Osteoblast (primary cell): ENCODE measurements at regions not wholly inside any gene's neighbourhood (a gene's known extent, or its start where the extent isn't known, plus 50 kb on each side); places are given as distances from the start of the nearest gene placed in this dataset.

Experiments
- DNase-seq: peaks from one replicate; pipeline ENCODE4 v3.0.0; 2011; ENCODE audit warnings: low spot score, mixed read lengths; ENCODE audit not compliant: insufficient read length; ENCODE audit errors: missing footprints
- H2AFZ ChIP-seq: 2 replicates; pipeline ENCODE4 v1.6.0; 2011; ENCODE audit warnings: mild to moderate bottlenecking, low read length
- H3K27ac ChIP-seq: 2 replicates; pipeline ENCODE4 v1.5.1; 2011; ENCODE audit warnings: mild to moderate bottlenecking, low read depth, low read length, moderate library complexity
- H3K27me3 ChIP-seq: 2 replicates; pipeline ENCODE4 v1.6.0; 2012; ENCODE audit warnings: mild to moderate bottlenecking, control low read depth, inconsistent platforms, low read length, moderate library complexity; ENCODE audit not compliant: insufficient read depth
- H3K36me3 ChIP-seq: 2 replicates; pipeline ENCODE4 v1.5.1; 2011; ENCODE audit warnings: mild to moderate bottlenecking, low read length, control low read depth, moderate library complexity; ENCODE audit not compliant: insufficient read depth
- H3K4me1 ChIP-seq: 2 replicates; pipeline ENCODE4 v1.5.1; 2011; ENCODE audit warnings: mild to moderate bottlenecking, low read length, control low read depth, moderate library complexity; ENCODE audit not compliant: insufficient read depth
- H3K4me2 ChIP-seq: 2 replicates; pipeline ENCODE4 v1.6.0; 2011; ENCODE audit warnings: mild to moderate bottlenecking, low read length; ENCODE audit not compliant: insufficient read depth
- H3K4me3 ChIP-seq: fragments of 200-600 bp; sonication (generic); 3 replicates; pipeline ENCODE4 v1.5.1; 2012; ENCODE audit warnings: mild to moderate bottlenecking, low read length, inconsistent platforms; ENCODE audit not compliant: insufficient read depth
- H3K79me2 ChIP-seq: 2 replicates; pipeline ENCODE4 v1.6.0; 2012; ENCODE audit warnings: mild to moderate bottlenecking, low read length, control low read depth, inconsistent platforms; ENCODE audit not compliant: insufficient read depth
- H3K9me3 ChIP-seq: 2 replicates; pipeline ENCODE4 v1.5.1; 2011; ENCODE audit warnings: low read depth, low read length, control low read depth
- H4K20me1 ChIP-seq: 2 replicates; pipeline ENCODE4 v1.6.0; 2012; ENCODE audit warnings: mild to moderate bottlenecking, low read length, control low read depth; ENCODE audit not compliant: insufficient read depth
- CTCF ChIP-seq: IDR thresholded peaks from 2 replicates; pipeline ENCODE4 v1.5.1; 2011; ENCODE audit warnings: mild to moderate bottlenecking, low read depth, low read length, moderate library complexity; ENCODE audit errors: extremely low read depth

- H3K4me1 ChIP-seq = no peaks in the 10 kb centered on the region
- no peak for TF ChIP-seq CTCF
- H3K36me3 ChIP-seq = no peaks in the 10 kb centered on the region
- no peaks in the 10 kb centered on the region for H3K79me2 ChIP-seq
- no peaks in the 10 kb centered on the region for H4K20me1 ChIP-seq
- no peak overlapping the region for H3K4me2 ChIP-seq
- H2AFZ ChIP-seq = no peak overlapping the region
- no peak for DNase-seq
- no peaks in the 10 kb centered on the region for H3K27me3 ChIP-seq
- peaks cover 7% of the 10 kb centered on the region for H3K9me3 ChIP-seq
- H3K4me3 ChIP-seq = no peak overlapping the region
- H3K27ac ChIP-seq = no peak overlapping the region
These were observed 345.6 kb upstream of the CA10 start for GRCh38 chr17:52504081-52504480.

GRCh38 chr17:52495646-52496045 is 337.1 kb upstream of the CA10 start:
- Histone ChIP-seq H3K4me1 (no peaks in the 10 kb centered on the region), H3K79me2 (no peaks in the 10 kb centered on the region), H3K27ac (no peak overlapping the region), H2AFZ (no peak overlapping the region), H3K4me3 (no peak overlapping the region), H3K4me2 (no peak overlapping the region), H3K36me3 (no peaks in the 10 kb centered on the region), H3K9me3 (peaks cover 4% of the 10 kb centered on the region), H4K20me1 (no peaks in the 10 kb centered on the region), H3K27me3 (no peaks in the 10 kb centered on the region)
- no peak for TF ChIP-seq CTCF
- no peak for DNase-seq

GRCh38 chr17:52482271-52482670 is 323.8 kb upstream of the CA10 start:
- no peak for TF ChIP-seq CTCF
- DNase-seq = no peak
- no peaks in the 10 kb centered on the region for H3K27me3 ChIP-seq
- H3K36me3 ChIP-seq = no peaks in the 10 kb centered on the region
- no peak overlapping the region for H3K27ac ChIP-seq
- H3K4me2 ChIP-seq = no peak overlapping the region
- no peaks in the 10 kb centered on the region for H3K9me3 ChIP-seq
- H3K79me2 ChIP-seq = no peaks in the 10 kb centered on the region
- no peaks in the 10 kb centered on the region for H4K20me1 ChIP-seq
- H3K4me3 ChIP-seq = no peak overlapping the region
- H3K4me1 ChIP-seq = no peaks in the 10 kb centered on the region
- no peak overlapping the region for H2AFZ ChIP-seq

- Histone ChIP-seq H3K9me3 (no peaks in the 10 kb centered on the region), H2AFZ (no peak overlapping the region), H3K27me3 (no peaks in the 10 kb centered on the region), H3K4me1 (no peaks in the 10 kb centered on the region), H3K79me2 (no peaks in the 10 kb centered on the region), H4K20me1 (no peaks in the 10 kb centered on the region), H3K36me3 (no peaks in the 10 kb centered on the region), H3K4me2 (no peak overlapping the region), H3K27ac (no peak overlapping the region), H3K4me3 (no peak overlapping the region)
- TF ChIP-seq CTCF = no peak
- DNase-seq = no peak
These were observed 319.5 kb upstream of the CA10 start for GRCh38 chr17:52477824-52478699.
